GM12801 (cell line): ENCODE measurements at regions not wholly inside any gene's neighbourhood (a gene's known extent, or its start where the extent isn't known, plus 50 kb on each side); places are given as distances from the start of the nearest gene placed in this dataset.

Source experiments
- CTCF ChIP-seq: IDR thresholded peaks from one replicate; pipeline ENCODE4 v1.5.1; 2011; ENCODE audit warnings: control low read depth; ENCODE audit not compliant: insufficient read length; ENCODE audit errors: extremely low read depth

GRCh38 chr20:53891306-53891894, 179.0 kb downstream of the BCAS1 start:
- TF ChIP-seq CTCF = no peak

DNA sequence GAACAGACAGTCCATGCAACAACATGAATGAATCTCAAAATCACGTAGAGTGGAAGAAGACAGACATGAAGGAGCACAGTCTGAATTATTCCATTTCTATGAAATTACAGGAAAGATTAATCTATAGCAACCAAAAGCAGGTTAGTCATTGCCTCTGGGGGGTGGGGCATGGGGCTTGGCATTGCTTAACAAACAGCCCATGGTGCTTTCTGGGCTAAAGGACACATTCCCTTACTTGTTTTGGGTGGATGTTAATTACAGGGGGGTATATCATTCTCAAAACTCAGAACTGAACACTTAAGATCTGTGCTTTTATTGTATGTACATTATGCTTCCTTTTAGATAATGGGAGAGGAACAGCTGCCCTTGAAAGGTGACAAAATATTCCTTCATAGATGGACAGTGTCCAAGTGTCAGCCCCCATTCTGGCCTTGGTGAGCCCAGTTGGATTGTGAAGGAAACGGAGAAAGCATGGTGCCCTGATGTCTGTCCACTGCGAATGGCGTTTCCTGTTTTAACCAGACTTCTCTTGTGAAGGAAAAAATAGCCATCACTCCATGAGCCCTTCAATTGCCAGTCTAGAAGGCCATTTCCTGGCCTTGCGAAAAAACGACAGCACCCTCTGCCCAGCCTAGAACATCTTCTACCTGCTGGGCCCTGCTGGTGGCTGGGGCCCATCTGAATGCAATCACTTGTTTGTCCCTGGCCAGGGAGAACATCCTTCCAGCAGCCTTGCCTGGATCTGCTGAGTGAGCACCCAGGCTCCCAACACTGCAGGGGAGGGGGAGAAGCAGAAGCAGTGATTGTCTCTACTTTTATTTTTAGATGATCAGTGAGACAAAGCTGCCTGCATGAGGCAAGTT, 179.7 kb downstream of the BCAS1 start:
- no peak for TF ChIP-seq CTCF

DNA sequence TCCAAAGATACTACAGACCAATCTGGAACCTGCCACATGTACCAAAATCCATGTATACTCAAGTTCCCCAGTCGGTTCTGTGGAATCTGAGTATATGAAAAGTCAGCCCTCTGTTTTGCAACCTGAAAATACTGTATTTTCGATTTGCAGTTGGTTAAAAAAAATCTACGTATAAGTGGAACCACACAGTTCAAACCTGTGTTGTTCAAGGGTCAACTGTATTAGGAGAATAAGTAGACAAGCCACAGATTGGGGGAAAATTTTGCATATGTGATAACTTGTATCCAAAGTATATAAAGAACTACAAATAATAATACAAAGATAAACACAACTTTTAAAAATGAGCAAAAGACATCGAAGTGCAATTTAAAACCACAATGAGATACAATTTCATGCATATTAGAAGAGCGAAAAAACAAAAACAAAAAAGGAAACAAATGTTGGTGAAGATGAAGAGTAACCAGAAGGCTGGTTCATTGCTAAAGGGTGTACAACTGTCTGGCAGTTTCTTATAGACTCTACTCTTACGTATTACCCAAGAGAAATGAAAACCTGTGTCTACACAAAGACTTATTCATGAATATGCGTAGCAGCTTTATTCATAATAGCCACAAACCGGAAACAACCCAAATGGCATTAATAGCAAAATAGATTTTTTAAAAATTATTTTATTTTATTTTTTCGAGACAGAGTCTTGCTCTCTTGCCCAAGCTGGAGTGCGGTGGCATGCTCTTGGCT, 180.8 kb downstream of the BCAS1 start:
- no peak for TF ChIP-seq CTCF

- TF ChIP-seq CTCF = no peak
These were observed 181.4 kb downstream of the BCAS1 start for GRCh38 chr20:53888951-53889350.

- no peak for TF ChIP-seq CTCF
These were observed 181.9 kb downstream of the BCAS1 start for GRCh38 chr20:53888510-53888909.

DNA sequence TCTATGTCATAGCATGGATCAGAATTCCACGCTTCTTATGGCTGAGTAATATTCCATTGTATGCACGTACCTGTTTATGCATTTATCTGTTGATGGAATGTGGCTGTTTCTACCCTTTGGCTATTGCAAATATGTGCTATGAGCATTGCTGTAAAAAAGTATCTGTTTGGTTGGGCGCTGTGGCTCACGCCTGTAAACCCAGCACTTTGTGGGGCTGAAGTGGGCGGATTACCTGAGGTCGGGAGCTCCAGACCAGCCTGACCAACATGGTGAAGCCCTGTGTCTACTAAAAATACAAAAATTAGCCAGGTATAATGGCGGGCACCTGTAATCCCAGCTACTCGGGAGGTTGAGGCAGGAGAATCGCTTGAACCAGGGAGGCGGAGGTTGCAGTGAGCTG, 182.4 kb downstream of the BCAS1 start:
- TF ChIP-seq CTCF = no peak

- no peak for TF ChIP-seq CTCF
These were observed 185.4 kb downstream of the BCAS1 start for GRCh38 chr20:53884859-53885541.
